ENCODE measurements at regions not wholly inside any gene's neighbourhood (a gene's known extent, or its start where the extent isn't known, plus 50 kb on each side); places are given as distances from the start of the nearest gene placed in this dataset.

GRCh38 chr12:113766131-113766878, 199.8 kb downstream of the RBM19 start:
- no peak for DNase-seq (ENCODE audit: low spot score)

GRCh38 chr12:113764661-113765060, 201.5 kb downstream of the RBM19 start:
- no peak for DNase-seq (ENCODE audit: low spot score)

- no peak for DNase-seq (ENCODE audit: low spot score)
These were observed 203.0 kb downstream of the RBM19 start for GRCh38 chr12:113762882-113763816.

- no peak for DNase-seq (ENCODE audit: low spot score)
These were observed 203.8 kb downstream of the RBM19 start for GRCh38 chr12:113762155-113762881.

- DNase-seq (ENCODE audit: low spot score): no peak
These were observed 207.0 kb downstream of the RBM19 start for GRCh38 chr12:113759135-113759534.

- DNase-seq (ENCODE audit: low spot score): no peak
These were observed 207.8 kb downstream of the RBM19 start for GRCh38 chr12:113758165-113758924.

- peak; percentile 92 for DNase-seq (ENCODE audit: low spot score)
These were observed 208.7 kb downstream of the RBM19 start for GRCh38 chr12:113757221-113758002.

- no peak for DNase-seq (ENCODE audit: low spot score)
These were observed 209.5 kb downstream of the RBM19 start for GRCh38 chr12:113756609-113757008.

- DNase-seq (ENCODE audit: low spot score): no peak
These were observed 211.0 kb downstream of the RBM19 start for GRCh38 chr12:113755098-113755497.

GRCh38 chr12:113751513-113751912, 214.6 kb downstream of the RBM19 start:
- DNase-seq (ENCODE audit: low spot score): no peak

GRCh38 chr12:113749433-113749815, 216.7 kb downstream of the RBM19 start:
- peak; percentile 96 for DNase-seq (ENCODE audit: low spot score)

GRCh38 chr12:113748707-113749432, 217.3 kb downstream of the RBM19 start:
- DNase-seq (ENCODE audit: low spot score): peak; percentile 82

- DNase-seq (ENCODE audit: low spot score): no peak
These were observed 219.1 kb downstream of the RBM19 start for GRCh38 chr12:113747017-113747416.

- DNase-seq (ENCODE audit: low spot score): no peak
These were observed 221.2 kb downstream of the RBM19 start for GRCh38 chr12:113744802-113745395.

- no peak for DNase-seq (ENCODE audit: low spot score)
These were observed 223.3 kb downstream of the RBM19 start for GRCh38 chr12:113742801-113743200.

- DNase-seq (ENCODE audit: low spot score): no peak
These were observed 225.4 kb downstream of the RBM19 start for GRCh38 chr12:113740699-113741098.

GRCh38 chr12:113735131-113735530, 231.0 kb downstream of the RBM19 start:
- no peak for DNase-seq (ENCODE audit: low spot score)

GRCh38 chr12:113734503-113734902, 231.6 kb downstream of the RBM19 start:
- no peak for DNase-seq (ENCODE audit: low spot score)

- DNase-seq (ENCODE audit: low spot score): no peak
These were observed 233.2 kb downstream of the RBM19 start for GRCh38 chr12:113732916-113733315.

- no peak for DNase-seq (ENCODE audit: low spot score)
These were observed 238.5 kb downstream of the RBM19 start for GRCh38 chr12:113727651-113728061.
